Endometrial microvascular endothelial cells (primary cell): ENCODE measurements at regions not wholly inside any gene's neighbourhood (a gene's known extent, or its start where the extent isn't known, plus 50 kb on each side); places are given as distances from the start of the nearest gene placed in this dataset.

Experiments used
- in situ Hi-C: cut with HindIII; loops from 2 replicates; pipeline ENCODE4 v1.10.0; 2017; ENCODE audit warnings: low sequenced_read_pairs, low pct_unique_long_range_greater_than_20kb; ENCODE audit errors: inconsistent ontology term

DNA sequence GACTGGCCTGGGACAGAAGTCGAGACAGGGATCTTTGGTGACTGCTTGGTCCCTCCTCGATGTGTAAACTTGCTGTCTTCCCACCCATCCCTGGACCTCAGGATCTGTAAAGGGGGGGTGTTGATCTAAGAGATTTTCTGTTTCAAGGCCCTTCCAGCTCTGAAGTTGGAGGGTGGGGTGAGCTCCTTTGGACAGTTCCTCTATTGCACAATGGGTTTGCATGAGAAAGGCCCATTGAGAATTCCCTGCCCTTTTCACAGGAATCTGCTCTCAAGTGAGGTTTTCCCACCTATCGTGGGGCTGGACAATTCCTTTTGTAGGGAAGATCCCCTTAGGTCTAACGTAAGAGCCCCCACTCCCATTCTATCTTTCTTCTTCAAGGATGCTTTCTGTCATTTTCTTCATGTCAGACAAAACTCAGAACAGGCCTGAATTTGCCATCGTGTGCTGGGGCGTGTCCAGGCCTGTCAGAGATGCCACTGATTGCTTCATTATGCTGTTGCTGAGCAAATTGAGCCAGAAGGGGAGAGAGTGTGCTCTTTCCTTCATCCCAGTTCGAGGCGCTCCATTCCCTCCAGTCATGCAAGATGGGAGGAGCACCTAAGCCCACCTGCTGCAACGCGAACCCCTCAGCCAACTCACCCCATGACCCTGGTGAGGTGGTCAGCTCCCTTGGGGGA lies 149.9 kb upstream of the IGSF21 start:
- in situ Hi-C loops: no loop called here

DNA sequence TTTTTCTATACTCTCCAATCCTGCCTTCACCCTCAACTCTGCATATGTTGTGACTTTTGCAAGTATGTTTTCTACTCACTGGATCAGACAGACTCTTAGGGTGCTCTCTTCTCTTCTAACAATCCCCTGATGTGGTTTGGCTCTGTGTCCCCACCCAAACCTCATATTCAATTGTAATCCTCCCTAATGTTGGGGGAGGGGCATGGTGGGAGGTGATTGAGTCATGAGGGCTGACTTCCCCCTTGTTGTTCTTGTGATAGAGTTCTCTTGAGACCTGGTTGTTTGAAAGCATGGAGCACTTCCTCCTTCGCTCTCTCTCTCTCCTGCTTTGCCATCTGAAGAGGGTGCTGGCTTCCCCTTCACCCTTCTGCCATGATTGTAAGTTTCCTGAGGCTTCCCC lies 148.9 kb upstream of the IGSF21 start:
- in situ Hi-C loops: no loop called here

DNA sequence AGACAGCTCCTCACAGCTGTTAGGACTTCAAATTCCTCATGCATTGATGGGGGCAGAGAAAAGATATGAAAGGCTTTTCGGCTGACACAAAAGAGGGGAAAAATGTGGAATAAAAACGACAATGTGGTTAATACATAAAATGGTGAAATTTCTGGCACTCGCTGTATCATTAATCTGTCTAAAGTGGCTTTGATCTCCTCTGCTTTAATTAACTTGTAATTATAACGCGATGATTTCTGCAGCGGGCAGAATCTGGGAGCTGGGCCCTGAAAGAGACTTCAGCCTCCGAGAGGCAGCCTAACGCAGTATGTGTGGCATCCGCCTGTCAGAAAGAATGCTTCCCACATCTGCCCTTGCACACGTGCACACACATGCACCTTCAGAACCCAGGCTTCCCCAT lies 144.1 kb upstream of the IGSF21 start:
- in situ Hi-C loops: no loop called here

DNA sequence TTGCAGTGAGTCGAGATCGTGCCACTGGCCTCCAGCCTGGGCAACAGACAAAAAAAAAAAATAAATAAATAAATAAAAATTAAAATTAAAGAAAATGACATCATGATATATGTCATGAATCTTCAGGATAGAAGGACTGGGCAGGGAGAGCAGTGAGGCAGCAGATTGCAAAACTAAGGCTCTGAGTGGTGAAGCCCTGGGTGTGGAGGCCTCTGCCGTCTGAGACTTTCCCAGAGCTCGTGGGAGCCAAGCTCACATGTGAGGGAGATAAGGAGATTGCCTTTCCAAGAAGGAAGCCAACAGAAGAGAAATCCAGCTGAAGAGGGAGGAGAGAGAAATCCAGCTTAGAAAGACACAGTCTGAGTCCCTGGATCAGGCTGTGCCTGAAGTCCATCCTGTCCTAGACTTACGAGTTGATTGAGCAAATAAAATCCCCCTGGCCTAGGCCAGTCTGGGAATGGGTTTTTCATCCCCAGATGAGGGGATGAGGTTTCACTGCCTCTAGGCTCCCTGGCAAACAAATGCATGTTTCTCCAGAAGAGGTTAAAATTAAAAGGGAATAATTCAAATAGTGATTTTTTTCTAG lies 142.0 kb upstream of the IGSF21 start:
- in situ Hi-C loops: no loop called here

DNA sequence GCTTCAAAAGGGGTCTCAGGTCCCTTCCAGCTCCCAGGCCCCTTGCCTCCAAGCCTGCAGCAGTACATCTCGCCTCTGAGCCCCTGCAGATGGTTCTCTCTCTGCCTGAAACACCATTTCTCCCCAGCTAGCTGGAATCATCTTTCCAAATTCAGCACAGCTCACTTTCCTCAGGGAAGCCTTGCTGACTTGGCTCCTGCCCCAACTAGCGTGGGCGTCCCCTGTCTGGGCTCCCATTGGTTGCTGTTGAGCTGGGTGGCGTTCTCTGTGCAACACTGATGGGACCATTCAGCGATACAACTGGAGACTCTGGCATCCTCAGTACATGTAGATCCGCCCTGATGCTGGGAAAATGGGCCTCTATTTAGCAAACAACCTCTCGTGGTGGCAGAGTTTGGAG lies 141.3 kb upstream of the IGSF21 start:
- in situ Hi-C loops: no loop called here

DNA sequence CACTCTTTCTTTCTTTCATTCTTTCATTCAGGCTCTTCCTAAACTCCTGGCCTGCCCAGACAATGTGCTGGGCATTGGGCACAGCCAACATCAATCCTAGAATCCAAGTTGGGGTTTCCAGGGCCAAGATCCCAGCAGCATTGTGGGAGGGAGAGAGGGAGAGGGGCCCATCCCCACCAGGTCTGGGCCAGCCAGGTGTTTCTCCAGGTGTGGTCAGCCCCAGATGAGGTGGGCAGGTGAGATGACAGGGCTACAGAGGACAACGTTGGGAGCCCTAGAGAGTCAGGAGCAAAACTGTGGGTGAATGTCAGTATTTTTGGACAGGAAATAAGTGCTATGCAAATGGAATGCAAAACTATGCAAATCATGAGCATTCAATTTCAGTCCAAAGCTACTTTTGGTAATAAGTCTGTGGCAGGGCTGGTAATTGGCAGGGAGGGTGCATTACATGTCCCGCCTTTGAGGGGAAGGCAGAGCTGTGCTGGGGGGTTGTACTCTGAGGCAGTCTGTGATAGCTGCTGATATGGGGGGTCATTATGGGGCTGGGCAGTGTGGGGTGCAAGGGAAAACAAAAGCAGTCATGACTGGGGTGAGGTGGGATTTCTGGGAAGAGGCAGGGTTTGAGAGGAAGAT lies 139.9 kb upstream of the IGSF21 start:
- in situ Hi-C loops: no loop called here

DNA sequence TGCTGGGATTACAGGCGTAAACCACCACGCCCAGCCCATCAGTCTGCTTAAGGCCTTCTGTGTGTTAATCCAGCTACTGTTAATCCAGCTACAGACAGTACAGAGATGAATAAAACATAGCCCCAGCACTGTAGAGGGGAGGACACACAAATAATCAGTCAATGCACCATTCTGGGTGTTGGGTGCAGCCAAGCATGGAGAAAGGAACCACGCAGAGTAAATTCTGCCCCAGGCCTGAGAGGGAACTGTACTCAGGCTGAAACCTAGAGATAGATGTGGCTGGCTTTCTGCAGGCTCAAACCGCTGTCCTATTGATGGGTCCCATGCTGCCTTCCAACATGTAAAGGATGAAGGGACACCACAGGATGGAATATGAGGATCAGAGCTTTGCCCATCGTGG lies 136.8 kb upstream of the IGSF21 start:
- in situ Hi-C loops: no loop called here

DNA sequence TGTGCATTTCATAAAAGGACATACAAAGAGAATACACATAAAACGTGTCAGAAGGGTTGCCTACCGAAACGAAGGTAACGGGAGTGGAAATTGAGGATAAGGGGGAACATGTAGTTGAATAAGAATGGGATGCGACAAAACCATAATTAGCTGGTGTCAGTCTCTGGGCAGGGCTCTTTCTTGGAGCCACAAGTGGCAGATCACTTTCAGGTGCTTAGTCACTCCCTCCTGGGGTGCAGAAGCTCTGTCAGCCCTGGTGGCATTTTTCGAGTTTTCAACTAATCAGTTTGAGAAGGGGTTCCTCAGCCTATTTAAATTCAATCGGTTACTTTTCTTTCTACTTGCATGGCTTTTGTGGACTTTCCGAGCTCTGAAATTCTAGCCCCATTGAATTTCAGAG lies 133.9 kb upstream of the IGSF21 start:
- in situ Hi-C loops: no loop called here

DNA sequence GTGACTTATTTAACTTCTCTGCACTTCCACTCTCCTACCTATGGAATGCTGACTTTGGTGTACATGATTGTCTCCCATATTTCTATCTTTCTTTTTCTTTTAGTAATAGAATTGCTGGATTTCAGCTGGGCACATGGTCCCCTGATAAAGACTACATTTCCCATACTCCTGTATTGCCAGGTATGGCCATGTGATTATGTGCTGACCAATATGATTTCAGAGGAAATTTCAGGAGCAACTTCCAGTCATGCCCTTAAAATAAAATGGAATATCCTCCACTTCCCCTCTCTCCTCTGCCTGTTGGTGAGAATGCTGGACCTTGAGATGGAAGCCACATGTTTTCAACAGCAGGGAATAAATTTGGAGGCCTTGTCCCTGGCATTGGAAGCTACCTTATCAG lies 130.7 kb upstream of the IGSF21 start:
- in situ Hi-C loops: no loop called here

DNA sequence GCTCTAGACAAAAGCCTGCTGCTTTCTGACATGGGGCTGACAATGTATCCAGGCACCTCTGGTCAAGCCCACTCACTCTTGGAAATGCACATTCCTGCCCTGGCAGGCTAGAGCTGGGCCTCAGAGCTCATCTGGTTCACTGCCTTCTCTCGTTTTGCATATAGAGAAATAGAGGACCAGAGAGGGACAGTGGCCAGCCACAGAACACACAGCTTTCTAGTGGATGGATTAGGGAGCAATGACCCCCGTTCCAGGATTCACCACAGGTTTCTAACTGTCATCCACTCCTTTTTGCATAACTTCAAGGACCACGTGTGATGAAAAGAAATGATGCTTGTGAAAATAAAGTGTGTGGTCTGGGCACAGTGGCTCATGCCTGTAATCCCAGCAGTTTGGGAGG lies 129.6 kb upstream of the IGSF21 start:
- in situ Hi-C loops: no loop called here

DNA sequence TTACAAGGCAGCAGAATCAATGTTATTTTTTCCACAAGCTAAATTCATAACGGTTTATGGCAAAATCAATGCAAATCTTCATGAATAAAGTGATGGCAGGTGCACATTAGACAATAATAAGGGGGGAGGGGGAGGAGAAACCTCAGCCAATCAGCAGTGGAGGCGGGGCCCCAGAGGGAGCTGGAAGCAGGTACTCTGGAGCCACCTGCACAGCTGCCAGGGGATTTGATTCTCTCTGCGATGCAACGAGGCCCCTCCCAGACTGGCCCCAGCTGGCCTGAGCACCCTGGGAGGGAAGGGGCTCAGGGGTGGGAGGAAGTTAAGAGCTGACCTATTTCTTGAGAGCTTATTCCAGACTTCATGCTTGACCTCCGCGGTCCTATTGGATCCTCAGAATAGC lies 127.8 kb upstream of the IGSF21 start:
- in situ Hi-C loops: no loop called here

DNA sequence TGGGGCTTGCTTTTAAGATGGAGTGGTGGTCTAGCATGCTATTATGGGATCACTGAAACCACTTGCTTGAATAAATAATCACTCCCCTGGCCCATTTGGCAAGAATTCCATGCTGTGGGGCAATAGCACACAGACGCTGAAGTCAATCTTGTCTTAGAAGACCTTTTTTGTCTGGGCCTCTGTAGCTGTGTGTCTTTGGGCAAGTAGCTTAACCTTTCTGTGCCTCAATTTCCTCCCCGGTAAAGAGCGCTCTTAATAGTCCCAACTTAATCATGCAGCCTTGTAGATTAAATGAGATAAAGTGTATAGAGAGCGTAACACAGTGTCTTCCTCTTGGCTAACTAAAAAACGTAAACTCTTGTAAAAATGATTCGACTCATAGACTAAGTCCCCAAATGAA lies 125.4 kb upstream of the IGSF21 start:
- in situ Hi-C loops: no loop called here

DNA sequence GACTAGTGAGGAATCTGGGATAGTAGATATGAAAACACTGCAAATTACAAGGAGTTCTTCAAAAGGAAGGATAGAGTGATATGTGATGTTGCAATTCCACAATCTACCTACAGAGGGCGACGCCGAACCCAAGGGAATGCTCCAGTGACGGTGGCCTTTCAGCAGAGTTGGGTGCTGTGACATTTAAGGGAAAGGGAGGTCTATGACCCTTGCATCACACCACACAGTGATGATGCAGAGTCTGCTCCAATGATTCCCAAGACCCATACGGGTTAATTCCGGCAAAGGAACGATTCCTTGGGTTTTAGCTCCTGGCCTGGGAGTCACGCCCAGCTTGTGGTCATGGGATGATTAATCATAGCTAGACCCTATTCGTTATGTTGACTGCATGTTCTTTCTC lies 123.0 kb upstream of the IGSF21 start:
- in situ Hi-C loops: no loop called here

DNA sequence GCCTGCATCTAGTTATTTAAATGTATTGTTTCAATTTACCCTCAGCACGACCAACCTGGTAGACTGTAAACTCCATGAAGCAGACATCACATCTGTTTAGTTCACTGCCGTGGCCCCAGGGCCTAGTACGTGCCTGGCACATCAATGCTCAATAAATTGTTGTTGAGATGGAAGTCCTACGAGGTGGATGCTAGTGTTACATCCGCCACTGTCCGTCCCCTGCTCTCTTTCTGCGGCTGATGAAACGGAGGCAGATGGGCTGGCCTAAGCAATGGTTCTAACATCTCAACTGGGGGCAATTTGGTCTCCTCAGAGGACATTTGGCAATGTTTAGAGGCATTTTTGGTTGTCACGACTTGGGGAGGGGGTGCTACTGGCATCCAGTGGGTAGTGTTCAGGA lies 121.4 kb upstream of the IGSF21 start:
- in situ Hi-C loops: no loop called here

DNA sequence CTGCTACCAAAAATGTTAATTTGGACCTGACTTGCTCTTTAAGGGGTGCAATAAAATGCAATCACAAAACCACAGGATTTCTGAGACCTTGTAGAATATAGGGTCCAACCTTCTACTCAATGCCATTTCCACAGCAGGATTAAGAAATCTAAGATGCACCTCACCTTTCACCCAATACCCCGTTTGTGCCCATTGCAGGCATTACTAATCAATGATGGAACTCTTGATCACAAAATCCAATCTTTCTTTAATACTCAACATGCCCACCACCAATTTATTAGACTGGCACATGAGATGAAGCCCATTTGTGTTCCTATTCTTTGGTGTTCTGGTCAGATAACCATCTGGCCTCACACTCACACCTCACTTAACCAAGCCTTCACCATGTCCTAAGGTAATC lies 117.2 kb upstream of the IGSF21 start:
- in situ Hi-C loops: no loop called here

DNA sequence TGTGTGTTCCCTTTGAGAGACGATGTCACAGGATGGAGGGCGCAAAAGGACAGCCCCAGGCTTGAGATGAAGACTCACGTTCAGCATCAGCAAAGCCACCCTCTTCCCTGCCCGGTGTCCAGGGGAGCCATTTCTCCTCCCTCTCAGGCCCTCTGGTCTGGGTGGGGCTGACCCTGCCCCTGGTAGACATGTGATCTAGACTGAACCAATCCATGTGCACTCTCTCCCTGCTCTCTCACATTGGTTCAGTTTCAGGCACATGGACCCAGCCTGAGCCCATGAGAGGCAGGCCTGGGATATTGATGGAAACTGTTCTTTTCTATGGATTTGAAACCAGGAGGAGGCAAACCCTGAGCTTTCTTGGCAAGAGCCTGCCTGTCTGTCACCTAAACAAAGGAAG lies 115.6 kb upstream of the IGSF21 start:
- in situ Hi-C loops: no loop called here

DNA sequence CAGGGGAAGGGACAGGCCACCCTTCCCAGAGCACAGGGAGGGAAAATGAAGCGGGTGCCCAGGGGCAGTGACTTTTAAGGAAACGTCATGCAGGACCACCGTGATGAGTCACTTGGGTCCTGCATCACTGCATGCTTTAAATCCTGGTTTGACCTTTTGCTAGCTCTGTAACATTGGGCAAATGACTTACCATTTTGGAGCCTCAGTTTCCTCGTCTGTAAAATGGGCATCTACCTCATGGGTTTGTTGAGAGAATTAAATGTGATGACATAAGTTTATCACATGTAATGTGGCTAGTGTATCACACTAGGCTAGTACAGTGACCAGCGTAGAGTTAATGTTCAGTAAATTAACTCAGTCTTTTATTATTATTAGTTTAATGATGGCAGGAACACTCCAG lies 114.8 kb upstream of the IGSF21 start:
- in situ Hi-C loops: no loop called here

DNA sequence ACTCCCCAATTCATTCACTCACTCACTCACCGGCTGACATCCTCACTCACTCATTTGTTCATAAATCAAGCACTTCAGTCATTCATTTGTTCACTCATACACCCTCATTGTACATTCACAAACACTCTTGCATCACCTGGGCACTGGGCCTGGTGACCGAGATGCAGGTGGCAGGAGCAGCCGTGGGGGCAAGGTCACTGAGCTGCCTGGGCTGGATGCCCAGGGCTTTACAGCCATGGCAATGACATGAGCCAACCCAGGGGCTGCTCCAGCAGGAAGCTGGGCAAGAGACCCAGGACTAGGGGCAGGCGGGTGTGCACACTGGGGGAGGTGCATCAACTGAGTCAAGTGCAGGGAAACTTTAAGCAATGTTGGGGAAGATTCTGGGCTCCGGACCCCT lies 113.6 kb upstream of the IGSF21 start:
- in situ Hi-C loops: no loop called here

DNA sequence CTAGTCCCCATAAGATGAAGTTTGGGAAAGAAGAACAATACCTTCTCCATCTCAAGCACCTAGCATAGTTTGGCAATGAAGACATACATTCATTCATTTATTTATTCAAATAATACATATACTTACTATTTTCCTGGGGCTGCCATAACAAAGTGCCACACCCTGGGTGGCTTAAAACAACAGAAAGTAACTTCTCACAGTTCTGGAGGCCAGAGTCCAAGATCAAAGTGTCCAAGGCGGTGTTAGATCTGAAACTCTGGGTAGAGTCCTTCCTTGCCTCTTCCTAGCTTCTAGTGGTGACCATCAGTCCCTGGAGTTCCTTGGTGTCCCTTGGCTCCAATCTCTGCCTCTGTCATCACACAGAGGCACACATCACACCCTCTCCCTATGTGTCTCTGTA lies 112.1 kb upstream of the IGSF21 start:
- in situ Hi-C loops: no loop called here

DNA sequence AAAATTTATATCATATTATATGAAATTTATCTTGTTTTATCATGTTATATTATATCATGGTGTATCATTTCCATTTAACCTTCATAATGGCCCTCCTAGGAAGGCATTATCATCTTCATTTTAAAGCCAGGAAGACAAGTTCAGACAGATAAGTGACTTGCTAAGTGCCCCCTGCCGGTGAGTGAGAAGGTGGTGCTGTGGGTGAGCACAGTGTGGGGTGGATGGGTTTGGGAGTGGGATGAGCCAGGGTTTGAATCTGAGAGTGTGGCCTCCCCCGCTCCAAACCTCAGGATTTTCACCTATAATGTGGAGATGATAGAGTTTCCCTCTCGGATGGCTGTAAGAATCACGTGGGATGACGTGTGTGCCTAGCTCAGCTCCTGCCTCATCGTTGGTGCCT lies 108.7 kb upstream of the IGSF21 start:
- in situ Hi-C loops: no loop called here

DNA sequence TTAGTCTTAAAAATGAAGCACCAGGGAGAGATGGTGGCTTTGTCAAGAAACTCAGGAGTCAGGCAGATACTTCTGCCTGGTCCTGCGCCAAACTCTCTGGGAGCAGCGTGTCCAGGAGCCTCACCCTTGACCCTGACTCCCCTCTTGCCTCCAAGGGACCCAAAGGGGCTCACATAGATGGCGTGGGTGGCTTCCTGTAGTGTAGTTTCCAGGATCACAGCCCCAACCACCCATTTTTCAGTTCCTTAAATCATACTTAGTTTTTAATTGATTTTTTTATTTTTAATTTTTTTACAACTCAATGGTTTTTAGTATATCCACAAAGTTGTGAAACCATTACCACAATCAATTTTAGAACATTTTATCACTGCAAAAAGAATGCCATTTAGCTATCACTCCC lies 107.7 kb upstream of the IGSF21 start:
- in situ Hi-C loops: no loop called here
